ENCODE measurements at regions not wholly inside any gene's neighbourhood (a gene's known extent, or its start where the extent isn't known, plus 50 kb on each side); places are given as distances from the start of the nearest gene placed in this dataset.

DNA sequence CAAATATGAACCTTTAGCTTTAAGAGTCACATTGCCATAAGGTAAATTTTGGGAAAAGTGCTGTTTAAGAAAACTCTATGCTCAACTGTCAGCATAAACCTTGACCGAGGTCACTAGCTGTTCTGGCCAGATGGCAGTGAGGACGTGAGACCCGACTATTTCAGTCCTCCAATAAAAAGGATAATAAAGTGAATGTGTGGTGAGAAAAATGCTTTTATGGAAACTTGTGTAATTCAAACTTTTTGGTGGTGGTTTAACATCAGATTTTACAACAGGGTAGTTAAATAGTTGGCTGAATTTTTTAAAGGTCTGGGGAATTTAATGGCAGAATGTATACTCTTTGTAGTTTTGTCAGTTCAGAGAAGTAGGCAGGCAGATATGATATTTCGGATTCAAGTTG is 391.1 kb downstream of the PMP22 start:
- no peak for DNase-seq

DNA sequence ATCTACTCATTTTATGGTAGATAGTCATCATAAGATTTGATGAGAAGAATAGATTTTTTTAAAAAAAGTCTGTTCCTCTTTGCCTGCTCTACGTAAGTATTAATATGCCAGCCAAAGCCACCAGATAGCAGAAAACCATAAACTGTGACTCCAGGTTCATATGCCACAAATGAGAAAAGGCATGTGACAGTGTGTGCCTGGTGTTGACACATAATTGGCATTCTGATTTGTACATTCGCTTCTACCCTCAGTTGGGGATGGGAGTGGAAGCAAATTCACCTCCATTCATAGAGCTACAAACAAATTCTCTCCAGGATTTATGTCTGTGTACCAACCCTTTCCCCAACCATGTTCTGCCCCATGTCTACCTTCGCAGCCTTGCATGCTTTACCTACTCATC is 391.6 kb downstream of the PMP22 start:
- DNase-seq: no peak

DNA sequence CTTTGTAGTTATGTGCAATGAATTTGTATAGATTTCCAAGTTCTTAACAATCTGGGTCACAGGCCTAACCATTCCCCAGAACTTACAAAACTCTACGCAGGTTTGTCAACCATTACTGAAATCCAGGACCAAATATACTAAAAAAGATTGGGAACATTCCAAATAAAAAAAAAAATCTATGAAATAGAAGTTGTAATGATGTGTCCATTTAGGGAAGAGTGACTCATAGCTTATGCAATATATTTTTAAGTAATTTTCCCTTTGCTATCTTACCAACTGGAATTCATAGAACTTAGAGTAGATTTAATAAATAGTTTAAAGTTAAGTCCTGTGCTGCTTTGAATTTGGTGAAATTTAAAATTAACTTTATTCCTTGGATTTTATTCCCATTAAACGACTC is 393.2 kb downstream of the PMP22 start:
- DNase-seq: no peak

DNA sequence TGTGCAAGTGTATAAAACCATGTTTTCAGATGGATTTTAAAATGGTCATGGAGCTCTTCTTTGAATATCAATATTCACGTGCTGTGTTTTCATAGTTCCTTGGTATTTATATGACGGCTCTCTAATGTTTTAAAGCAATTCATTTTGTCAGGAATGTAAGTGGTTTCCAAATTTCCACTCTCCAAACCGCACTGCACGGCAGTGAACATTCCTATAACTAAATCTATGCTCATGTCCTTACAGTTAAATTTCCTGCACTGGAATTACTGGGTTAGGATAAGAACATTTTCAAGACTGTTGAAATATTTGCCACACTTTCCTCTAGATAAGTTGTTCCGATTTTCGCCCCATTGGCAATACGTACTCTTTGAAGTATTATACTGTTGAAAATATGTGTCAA is 398.9 kb downstream of the PMP22 start:
- DNase-seq: no peak

DNA sequence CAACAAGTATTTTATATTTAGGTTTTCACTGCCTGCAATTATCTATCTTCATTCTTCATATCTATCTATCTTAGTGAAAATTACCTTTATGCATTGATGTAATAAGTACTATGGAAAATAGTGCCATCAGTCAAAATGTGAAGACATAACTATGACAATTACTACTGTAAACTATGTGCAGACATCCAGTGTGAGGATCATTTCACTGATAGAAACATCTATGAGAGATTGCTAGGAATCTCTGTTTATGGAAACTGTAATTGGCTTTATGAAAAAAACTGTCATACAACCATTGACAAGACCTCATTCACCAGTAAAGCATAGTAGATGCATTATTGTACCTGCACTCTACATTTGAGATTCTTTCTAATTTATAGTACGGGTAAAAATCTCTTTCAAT is 401.0 kb downstream of the PMP22 start:
- DNase-seq: no peak

DNA sequence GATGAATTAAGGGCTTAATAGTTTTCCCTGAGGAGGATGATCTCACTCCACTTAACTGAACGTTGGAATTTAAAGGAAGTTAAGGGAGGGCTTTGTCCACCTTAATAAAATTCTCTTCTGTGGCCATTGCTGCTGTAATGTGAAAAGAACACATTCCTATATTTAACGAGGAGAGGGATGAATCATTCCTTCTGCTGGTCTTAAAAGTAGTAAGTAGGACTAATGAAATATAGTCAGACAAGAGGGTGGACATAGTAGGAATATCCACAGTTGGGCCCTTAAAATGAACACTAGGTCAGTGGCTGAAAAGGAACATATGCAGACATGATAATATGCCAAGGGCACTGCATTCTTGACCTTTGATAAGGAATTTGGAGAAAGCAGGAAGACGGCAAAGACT is 405.6 kb downstream of the PMP22 start:
- no peak for DNase-seq

DNA sequence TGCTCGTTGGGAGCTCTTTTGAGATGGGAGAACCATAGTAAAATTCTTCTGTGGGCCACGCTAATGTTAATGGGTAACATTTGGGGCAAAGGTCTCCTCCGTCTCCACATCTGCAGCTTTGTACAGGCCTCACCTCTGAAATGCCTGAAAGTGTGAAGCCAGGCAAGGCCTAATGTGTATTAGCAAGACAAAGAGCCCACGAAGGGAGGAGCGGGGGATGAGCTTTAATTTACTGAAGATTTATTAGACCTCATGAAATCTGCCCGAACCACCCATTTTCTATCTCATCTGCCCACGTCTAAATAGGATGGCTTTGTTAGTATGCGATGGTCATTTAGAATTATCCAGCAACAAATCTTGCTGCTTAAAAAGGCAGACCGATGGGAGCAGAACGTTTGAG is 408.9 kb downstream of the PMP22 start:
- DNase-seq: no peak

DNA sequence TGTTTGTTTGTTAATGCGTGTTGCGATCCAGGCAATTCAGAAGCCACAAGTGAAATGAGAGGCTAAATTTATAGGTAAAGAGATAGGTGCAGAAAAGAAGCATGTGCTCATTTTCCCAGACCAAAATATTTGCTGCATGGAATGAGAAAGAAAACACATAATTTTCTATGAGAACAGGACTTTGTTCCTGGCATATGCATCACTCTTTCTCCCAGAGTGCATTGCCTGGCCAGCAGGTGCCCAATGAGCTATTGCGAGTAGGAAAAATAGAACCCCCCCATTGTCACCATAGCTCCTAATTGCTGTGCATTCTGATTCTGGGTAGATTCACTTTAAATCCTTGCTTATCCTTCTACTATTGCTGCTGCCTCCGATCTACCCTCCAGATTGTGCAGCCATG is 410.4 kb downstream of the PMP22 start:
- no peak for DNase-seq

DNA sequence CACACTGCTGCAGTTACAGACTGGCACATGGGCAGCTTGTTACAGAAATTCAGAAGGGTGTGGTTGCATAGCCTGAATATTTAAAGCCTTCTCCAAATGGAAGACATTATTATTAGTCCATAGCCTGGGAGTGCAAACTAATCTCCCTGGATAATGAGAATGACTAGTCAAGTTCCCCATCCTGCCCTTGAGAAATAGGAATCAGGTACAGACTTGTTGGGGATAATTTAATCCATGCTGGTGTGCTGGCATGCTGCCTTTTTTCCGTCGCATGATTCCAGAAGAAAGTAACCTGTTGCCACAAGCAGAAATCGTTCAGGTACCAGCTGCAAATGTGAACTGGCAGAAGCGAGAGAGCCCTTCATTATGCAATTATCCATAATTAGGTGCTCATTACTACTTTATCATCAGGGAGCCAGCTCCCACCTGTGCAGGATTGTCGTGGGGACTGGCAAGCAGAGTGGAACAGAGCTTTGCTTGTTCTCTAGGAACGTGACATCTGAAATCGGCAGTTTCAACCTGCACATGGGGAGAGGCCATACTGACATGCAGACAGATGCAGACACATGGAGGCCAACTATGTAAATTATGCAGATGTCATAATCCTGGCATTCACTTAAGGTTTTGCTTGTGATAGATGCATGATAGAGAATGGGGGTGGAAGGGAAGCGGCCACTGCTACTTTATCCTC is 419.4 kb downstream of the PMP22 start:
- no peak for DNase-seq

DNA sequence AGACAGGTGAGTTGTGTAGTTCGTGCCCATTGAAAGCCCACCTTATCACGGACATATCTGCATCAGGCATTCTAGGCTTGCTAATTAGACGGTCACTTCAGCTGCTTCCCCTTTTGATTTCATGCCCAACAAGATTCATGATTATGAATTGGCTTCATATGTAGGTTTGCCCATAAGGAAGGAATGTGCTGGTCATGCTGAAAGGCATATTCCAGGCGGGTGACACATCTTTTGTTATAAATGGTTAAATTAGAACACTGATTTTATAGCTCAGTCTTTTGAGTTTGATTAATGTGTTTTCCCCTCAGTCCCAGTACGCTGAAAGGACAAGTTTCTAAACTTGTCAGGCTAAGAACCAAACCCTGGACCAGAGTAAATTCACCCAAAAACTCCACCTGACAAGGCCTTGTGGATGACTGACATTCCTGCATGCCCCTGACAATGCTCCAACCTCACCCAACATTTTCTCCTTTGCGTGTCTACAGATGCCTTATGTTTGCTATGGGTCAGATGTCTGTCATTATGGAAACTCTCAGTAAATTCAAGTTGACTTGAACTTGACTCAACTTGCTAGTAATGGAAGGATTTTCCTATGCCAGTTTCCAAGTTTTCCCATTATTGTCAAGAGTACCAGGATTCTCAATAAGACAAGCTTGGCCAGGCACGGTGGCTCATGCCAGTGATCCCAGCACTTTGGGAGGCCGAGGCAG is 421.9 kb downstream of the PMP22 start:
- DNase-seq: no peak

DNA sequence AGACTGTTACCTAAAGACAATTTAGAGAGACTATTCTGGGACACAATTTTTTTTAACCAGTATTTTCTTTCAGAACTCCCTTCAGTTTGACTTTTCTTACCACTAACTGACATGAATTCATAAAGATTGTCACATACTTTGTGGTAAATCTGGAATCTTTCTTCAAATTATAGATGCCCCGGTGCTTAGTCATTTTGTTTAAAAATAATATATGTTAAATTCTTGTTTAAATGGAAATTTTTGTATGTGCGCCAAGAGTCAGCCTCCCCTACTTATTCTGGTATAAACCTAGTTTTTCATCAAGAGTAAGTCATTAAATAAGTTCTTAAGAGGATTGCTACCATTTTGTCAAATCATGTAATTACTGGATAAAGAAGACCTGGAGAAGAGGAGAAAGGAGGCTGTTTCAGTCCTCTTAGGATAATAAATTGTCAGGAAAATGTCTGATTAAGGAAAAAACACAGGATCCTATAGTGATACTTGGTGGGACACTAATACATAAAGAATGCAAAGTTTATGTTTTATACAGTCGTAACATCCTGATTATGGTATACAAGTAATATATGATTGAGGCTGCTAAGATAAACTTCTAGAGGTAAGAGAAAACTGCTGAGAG is 424.4 kb downstream of the PMP22 start:
- no peak for DNase-seq

DNA sequence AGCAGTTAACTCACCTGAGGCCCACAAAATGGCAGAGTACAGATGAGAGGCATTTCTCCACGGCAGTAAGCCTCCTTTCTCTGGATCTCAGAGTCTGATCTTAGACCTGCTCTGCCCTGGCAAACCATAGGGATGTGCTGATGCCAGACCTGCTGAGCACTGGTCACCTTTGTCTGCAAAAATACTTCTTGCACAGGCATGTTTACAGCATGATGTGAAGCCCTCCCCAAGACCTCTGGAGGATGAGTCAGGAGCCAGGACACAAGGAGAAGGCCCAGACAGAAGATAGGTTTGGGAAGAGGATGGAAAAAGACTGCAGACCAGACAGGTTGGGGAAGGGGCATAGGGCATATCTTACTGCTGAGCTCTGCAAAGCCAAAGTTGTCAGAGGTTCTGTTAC is 426.6 kb downstream of the PMP22 start:
- no peak for DNase-seq

DNA sequence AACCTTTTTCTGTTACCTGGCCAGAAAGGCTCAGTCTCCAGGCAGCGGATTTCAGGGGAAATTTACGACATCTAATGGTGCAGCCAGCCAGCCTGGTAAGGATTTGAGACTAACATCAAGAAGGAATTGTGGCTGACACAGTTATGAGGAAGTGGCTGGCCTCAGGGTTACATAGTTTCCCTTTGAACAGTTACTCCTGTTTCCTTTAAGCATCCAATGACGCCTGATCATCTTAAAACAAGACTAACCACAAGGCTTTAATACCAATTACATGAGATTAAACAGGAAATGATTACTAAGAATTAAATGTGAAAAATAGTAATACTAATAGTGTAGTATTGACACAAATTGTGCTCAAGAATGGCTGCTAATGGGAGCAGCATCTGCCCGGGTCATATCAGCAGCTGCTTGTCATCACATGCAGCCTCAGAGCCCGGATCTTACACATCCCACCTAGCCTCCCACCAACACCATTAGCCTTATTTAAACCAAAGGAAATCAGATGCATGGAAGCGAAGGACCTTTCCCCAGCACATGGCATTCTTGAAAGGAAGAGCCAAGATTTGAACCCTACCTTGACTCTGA is 431.8 kb downstream of the PMP22 start:
- DNase-seq: no peak

DNA sequence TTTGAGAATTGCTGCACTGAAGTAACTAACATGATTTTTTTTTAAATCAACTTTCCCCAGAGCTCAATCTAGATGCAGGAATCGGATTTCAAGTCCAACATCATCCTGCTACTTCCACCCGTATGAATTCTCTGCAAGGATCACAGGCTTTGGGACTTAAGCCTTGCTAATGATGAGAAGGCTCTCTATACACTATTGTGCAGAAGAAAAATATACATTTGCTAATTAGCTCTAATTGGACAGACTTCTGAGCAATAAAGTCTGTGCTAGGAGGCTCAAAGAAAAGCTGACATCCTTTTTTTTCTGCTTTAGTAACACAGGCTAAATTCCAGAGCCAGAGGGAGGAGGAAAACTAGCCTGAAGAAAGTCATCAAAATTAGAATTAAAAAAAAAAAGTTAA is 433.6 kb downstream of the PMP22 start:
- DNase-seq: no peak

DNA sequence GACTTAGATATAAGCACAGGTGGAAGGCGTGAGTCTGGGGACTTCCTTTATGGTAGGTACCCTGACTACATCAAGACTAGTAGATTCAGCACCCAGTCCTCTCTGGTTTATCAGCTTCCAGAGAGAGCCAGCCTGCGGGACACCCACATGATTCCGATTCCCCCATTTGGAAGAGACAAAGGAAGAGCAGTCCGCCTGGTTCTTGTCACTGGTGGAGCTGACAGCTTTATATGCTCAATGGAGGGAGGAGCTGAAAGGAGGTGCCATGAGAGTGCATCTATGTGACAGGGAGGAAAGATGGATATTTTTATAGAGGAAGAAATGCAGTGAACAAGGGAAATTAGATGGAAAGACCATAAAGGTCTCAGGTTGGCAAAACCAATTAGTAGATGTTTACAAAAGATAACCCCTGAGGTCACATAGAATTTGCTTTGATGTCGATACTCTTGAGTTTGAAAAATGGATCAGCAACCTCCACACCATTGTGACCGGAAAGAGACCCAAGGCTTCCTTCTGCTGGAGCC is 437.7 kb downstream of the PMP22 start:
- no peak for DNase-seq

DNA sequence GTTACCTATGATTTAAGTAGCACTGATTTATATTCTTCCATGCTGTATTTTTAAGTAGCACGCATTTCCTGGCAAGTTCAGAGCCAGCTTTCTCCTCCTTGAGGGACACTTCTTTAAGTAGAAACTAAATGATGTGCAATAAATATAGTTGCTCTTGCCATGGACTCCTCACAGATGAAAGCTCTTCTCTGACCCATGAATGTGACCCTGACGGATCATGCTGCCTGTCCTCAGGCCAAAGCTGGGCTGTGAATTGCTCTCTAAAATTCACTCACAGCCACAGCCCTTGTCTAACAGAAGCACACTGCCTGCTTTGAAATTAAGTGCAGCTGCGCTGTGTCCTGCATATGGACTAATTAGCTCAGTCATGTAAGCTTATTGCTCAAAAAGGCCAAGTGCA is 438.8 kb downstream of the PMP22 start:
- no peak for DNase-seq

DNA sequence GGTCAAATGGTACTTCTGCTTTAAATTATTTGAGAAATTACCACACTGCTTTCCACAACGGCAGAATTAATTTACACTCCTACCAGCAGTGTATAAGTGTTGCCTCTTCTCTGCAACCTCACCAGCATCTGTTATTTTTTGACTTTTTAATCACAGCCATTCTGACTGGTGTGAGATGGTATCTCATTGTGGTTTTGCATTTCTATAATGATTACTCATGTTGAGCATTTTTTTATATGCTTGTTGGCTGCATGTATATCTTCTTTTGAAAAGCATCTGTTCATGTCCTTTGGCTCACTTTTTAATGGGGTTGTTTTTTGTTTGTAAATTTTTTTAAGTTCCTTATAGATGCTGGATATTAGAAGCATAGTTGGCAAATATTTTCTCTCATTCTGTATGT is 446.7 kb downstream of the PMP22 start:
- no peak for DNase-seq

DNA sequence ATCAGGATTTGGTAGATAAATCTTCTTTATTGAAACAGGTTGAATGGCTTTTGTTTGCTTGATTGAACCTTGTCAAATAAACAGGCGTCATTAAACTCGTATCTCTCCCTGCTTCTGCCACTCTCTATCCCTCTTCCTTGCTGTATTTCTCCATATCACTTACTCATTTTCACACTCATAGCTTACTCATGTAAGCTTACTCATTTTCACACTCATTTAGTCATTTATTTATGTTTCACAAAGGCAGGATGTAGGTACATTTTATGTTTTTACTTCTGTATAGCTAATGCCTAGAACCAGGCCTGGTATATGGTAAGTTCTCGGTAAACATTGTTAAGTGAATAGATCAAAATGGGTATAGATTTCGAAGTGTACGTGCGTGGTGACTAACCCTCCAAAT is 450.0 kb downstream of the PMP22 start:
- no peak for DNase-seq

DNA sequence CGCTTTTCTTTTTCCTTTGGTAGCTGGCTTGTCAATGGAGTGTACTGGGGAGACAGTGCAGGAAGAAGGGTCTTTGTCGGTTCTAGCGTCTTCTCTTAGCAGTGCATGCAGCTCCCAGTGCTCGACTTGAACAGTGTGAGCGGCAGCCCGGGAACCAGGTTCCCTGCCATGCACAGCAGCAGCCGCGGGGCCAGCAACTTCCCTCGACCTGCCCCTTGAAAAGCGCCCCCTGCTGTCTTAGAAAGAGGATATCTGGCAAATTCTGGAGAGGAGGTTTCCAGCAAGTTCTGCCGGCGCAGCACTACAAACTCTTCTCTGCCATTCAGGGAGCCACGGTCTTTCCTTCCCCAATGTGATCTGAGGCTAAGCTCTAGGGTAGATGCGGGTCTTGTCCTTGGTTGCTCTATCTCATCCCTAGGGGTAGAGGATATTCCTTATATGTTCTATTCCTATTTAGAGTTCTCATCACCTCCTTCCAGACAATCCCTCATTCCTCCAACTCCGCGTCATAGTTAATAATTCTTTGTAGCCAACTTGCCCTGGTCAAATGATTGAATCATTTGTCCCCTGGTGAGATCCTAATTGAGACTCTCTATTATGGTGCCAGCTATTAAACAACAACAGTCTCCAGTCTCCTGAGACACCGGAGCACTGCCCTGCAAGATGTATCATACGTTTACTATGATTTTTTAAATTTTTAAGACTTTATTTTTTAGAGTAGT is 451.3 kb downstream of the PMP22 start:
- no peak for DNase-seq

DNA sequence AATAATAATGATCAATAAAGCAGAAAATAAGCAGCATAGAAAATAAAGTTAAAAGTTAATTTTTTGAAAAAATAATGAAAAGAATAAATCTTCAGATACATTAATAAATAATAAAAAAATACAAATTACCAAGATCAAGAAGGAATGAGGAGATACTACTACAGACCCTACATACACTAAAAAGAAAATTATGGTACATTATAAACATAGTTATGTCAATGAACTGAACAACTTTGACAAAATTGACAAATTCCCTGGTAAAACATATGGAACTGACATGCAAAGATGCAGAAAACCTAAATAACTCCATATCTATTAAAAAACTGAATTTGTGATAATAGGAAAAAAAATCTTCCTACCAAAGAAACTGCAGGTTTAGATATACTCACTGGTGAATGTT is 456.7 kb downstream of the PMP22 start:
- DNase-seq: no peak

DNA sequence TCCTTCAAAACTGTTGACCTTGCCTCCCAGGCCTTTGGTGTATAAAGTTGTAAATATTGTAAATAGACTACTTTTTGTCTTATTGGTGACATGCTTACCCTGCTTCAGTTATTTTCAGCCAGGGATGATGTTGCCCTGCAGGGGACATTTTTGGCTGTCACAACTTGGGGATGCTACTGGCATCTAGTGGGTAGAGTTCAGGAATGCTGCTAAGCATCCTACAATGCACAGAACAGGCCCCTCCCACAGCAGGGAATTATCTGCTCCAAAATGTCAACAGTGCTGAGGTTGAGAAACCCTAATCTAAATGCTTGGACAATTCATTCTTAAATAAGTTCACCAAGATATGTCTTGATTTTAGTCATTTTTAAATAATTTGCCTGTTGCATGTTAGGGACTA is 459.8 kb downstream of the PMP22 start:
- DNase-seq: no peak

DNA sequence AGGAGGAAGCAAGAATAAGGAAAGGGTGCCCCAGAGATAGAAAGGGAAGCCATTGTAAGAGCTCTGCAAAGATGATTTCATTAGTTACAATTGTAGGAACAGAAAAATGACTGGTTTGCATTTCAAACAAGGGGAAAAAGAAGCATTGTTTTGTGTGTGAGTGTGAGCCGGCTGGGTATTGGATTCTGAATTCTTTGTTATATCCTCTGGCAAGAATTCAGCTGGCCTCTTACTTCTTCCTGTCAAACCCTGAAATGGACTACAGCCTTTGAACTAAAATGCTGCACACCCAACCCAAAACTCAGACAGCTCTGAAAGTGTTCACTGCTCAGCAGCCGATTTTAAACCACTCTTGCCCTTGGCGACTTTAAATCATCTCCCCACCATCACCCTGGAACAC is 461.3 kb downstream of the PMP22 start:
- no peak for DNase-seq

DNA sequence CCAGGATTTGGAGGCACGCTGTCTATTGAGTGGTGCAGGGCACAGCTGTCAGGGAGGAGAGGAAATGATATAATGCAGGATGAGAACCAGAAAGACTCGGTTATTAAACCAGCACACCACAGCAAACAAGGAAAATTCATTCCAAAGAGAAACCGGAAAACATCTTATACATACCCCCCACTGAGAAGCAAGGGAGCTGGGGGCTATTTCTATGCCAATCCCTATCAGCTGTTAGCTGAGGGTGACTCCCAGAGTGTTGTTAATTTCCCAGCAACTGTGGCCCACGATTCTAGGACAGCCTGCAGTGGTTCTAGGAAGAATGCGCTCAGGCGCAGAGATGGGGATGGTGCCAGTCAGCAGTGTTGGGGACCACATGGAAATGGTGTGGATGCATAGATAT is 467.3 kb downstream of the PMP22 start:
- no peak for DNase-seq

Measured in activated CD4-positive, CD25-positive, alpha-beta regulatory T cell (primary cell).